NCI-H2196 treated with DMSO at 0.1 percent for 48 hours (cell line): ENCODE measurements at regions not wholly inside any gene's neighbourhood (a gene's known extent, or its start where the extent isn't known, plus 50 kb on each side); places are given as distances from the start of the nearest gene placed in this dataset.

Experiments used
- DNase-seq: peaks from one replicate; lab custom pipeline; 2025; ENCODE audit not compliant: unreplicated experiment; lab: John Stamatoyannopoulos, UW

DNA sequence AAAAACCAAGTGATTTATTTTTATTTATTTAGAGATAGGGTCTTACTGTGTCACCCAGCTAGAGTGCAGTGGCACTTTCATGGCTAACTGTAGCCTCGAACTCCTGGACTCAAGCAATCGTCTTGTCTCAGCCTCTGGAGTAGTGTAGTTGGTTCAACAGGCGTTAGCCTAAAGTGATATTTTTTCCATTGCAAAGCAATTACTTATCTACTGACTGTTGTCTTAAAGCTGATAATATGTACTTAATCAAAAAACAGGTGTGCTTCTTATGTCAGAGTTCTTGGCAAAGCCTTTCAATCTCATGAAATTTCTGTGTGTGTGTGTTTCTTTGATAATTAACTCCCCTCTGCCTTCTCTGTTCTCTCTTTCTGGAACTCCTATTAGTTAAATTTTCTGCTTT is 62.4 kb upstream of the DUSP10 start:
- no peak for DNase-seq

DNA sequence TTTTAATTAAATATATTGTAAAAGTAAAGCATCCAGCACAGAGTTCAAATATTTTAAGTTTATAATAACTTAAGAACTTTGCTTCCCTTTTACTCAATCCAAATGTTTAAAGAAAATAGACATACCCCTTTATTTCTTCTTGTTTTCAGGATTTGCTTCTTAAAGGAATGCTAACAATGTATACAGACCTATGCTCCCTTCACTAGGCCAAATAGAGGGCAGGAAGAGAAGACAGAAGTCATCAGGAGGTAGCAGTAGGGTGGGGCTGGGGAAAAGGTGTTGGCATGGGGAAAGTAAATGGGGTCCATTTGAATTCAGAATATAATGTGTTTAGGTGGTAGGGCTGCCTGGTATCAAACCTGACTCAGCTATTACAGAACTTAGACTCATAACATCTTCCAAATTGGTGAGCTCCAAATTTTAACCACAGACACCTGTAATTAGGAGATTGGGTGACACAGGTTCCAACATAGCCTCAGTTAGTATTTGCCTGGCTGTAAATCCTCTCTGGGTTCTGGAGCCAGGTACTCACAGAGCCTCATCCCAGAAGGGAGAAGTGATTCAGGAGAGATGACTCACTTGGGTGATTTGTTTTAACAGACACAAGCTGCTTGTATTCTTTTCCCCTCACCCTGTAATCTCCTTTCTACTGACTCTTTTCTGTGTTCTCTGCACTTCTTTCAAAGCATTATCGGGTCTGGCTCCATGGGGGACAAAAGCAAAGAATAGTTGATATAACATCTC is 60.1 kb upstream of the DUSP10 start:
- no peak for DNase-seq

DNA sequence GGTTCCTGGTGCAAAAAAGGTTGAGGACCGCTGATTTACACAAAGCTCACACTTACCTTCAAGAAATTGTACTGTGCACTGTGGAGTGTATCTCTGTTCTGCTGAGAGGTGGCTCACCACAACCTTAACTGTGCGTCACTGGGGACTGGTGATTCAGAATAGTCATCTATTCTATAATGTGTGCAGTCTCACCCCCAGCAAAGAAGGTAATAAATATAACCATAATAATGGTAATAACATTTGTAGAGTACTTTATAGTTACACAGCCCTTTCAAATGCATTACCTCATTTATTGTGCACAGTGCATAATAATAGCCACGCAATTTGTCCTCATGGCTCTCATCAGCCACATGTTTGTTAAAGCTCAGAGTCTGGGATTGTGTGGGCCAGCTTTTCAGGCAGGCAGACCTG is 59.4 kb upstream of the DUSP10 start:
- DNase-seq = no peak

DNA sequence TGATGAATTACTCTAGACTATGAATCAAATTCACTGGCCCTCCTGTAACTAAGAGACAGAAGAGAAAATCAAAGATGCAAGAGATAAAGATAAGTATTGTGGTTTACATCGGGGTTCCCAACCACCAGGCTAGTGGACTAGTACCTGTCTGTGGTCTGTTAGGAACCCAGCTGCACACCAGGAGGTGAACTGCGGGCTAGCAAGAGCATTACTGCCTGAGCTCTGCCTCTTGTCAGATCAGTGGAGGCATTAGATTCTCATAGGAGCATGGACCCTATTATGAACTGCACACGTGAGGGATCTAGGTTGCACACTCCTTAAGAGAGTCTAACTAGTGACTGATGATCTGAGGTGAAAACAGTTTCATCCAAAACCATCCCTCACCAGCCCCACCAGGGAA is 58.9 kb upstream of the DUSP10 start:
- DNase-seq = no peak

DNA sequence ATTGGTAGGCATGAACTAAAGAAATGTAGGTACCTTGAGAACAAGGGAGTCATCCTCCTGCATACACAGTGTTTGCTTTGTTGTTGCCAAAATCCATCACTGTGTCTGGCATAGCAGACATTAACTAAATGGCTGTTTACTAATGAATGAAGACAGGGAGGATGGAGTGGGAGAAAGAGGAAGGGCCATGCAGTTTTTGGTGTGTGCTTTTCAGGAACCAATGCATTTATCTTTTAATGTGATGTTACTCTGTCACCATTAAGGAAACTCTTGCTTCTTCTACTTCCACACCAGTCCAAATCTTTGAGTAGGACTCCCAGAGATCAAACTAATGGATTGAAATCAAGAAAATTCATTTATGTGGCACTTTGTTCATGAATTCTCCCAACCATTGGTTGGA is 55.6 kb upstream of the DUSP10 start:
- DNase-seq = no peak

DNA sequence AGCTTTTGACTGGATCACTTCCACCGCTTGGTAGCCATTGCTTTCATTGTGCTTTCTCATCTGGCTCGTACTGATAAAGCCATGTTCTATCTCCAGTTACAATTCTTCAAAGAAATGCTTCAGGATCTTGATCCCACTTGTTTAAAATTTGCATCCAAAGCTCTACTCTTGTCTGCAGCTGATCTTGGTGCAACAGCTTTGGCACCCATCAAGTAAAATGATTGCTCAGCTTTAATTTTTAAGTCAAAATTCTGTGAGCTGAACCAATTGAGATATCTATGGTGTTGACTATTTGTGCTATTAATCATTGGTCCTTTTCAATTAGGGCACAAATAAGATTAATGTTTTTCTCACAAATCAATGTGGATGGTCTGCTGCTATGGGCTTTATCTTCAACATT is 54.8 kb upstream of the DUSP10 start:
- DNase-seq = no peak

DNA sequence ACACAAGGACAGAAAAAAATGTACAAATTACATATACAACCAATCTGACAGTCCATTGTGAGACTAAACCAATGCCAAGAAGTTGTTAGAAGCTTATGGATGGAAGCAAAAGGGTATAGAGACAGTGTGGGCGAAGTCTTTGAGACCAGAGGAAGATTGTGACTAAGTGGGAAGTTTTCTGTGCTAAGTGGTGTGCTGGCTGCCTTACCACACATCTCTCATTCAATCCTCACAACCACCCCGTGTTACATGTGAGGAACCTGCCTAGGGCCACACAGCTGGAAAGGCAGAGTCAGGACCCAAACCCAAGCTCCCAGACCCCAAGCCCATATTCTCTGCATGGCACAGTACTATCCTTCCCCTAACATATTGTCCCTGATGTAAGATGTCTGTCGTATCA is 53.5 kb upstream of the DUSP10 start:
- no peak for DNase-seq

DNA sequence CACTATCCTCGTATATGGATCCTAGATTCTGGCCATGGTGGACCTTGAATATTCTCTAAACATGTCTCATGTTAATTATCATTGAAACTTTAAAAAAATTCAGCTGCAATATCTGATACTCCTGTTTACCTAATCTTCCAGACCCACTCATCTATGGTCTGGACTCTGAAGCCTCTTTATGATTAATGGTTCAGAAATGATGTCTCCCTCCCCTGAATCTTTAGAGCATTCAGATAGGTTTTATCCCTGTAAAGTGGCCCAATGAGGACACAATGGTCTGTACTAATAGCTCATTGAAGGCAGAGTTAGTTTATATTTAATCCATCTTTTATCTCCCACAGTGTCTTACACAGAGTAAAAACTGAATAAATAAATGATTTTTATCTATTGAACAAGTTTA is 53.0 kb upstream of the DUSP10 start:
- DNase-seq = no peak

DNA sequence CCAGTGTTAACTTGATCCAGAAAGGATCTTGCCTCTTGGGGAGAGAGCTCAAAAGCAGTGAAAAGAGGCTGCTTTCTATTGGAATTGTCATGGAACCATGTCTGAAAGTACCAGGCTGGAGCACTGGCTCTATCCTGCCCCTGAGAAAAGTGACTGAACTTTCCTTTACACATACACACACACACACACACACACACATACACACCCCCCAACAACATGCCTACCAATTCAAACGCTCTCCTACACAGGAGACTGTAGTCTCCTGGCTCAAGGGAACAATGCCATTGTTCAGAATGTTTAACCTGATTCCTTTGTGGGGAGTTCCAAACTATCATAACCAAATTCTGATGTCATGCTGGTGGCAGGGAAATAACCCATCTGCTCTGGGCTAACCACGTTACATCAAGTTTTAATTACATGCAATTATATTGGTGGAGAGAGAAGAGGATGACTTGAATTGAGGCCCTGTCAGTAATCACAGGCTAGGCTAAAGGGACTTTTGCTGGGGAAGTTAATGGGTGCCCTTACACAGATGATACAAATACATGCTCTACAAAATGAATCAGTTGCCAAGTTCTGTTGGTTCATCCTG is 52.3 kb upstream of the DUSP10 start:
- no peak for DNase-seq

DNA sequence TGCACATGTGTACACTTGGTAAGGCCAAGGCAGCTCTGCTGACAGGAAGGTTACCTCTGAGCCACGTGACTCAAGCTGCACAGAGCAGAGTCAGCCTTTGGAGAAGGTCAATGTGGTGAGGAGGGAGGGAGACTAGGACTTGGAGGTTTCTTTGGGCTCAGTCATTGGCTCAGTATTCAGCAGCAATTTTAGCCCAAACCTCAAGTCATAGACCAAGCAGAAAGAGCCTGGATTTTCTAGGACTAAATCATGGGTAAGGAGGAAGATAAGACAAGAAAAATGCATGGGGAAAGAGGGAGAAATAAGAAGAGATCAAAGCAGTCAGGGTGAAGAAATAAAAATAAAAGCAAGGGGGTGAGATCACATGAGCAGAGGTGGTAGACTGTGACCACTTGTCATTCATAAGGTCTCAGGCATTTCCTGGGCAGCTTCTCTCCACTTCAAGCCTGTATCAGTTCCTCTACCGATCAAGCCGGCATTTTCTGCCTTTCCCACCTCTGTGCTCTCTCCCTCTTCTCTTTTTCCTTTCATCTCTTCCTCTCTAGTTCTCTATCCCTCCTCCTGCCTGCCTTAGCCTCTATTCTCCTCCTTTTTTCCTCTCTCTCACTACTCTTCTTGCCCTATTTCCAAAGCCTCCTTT is 51.7 kb upstream of the DUSP10 start:
- DNase-seq = no peak

DNA sequence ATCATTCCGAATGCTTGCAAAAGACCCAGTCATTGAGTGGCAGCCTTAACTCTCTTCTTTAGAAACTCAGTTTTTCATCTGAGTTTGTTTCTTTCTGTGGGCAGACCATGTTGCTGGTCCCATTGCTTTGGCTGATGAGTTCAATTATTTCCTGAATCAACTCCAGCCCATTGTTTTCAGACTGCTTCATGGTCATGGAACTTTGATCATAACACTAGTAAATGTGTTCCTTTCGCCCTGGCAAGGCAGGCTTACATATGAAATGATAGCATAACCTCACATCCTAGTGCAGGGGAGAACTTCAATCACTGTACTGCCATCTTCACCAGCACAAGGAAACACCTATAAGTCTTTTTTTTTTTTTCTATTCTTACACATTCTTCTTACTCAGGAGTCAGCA is 50.0 kb upstream of the DUSP10 start:
- no peak for DNase-seq
